CD4-positive, alpha-beta memory T cell (primary cell): ENCODE measurements at regions not wholly inside any gene's neighbourhood (a gene's known extent, or its start where the extent isn't known, plus 50 kb on each side); places are given as distances from the start of the nearest gene placed in this dataset.

Experiments used
- CTCF ChIA-PET: fragments of 350-600 bp; sonication (Branson Sonifier 250); formaldehyde crosslinking; loops from one replicate; lab custom pipeline; 2021; ENCODE audit warnings: inconsistent platforms; ENCODE audit not compliant: partially characterized antibody; lab: Charles Lee
- POLR2A ChIA-PET: fragments of 350-600 bp; sonication (Branson Sonifier 250); formaldehyde crosslinking; loops from one replicate; lab custom pipeline; 2021; ENCODE audit not compliant: partially characterized antibody; lab: Charles Lee
- DNase-seq, 5 donors: peaks; one replicate each; pipeline versions ENCODE4 v3.0.0 to v3.0.0-alpha.2; 2020 to 2022; ENCODE audit warnings: mixed read lengths in 1 of 5
- H3K27ac ChIP-seq: one replicate; pipeline ENCODE4 v1.7.0; 2013; ENCODE audit warnings: low read depth, low read length
- H3K27me3 ChIP-seq: 2 replicates; pipeline ENCODE4 v1.7.0; 2013; ENCODE audit warnings: mild to moderate bottlenecking, low read length, moderate library complexity; ENCODE audit not compliant: insufficient read depth
- H3K36me3 ChIP-seq: 2 replicates; pipeline ENCODE4 v1.7.0; 2013; ENCODE audit warnings: mild to moderate bottlenecking, low read length, moderate library complexity; ENCODE audit not compliant: insufficient read depth
- H3K4me1 ChIP-seq: 2 replicates; pipeline ENCODE4 v1.7.0; 2013; ENCODE audit warnings: mild to moderate bottlenecking, low read length, moderate library complexity; ENCODE audit not compliant: insufficient read depth
- H3K4me3 ChIP-seq, 2 donors: one replicate each; pipeline ENCODE4 v1.7.0; 2013; ENCODE audit warnings: low read length in 2 of 2, mild to moderate bottlenecking in 1 of 2
- H3K9me3 ChIP-seq, 2 donors: one replicate each; pipeline ENCODE4 v1.7.0; 2013; ENCODE audit warnings: low read length in 2 of 2, control low read depth in 1 of 2; ENCODE audit not compliant: control insufficient read depth in 1 of 2
- H3K27ac Mint-ChIP-seq, 7 donors: one replicate each; pipeline ENCODE4 v1.8.0; 2020 to 2021; ENCODE audit warnings: mixed read lengths in 7 of 7, mild to moderate bottlenecking in 6 of 7, inconsistent platforms in 3 of 7, moderate library complexity in 3 of 7
- H3K27me3 Mint-ChIP-seq, 2 donors: one replicate each; pipeline ENCODE4 v1.8.0; 2020 to 2021; ENCODE audit warnings: mixed read lengths in 2 of 2
- H3K36me3 Mint-ChIP-seq, 2 donors: one replicate each; pipeline ENCODE4 v1.8.0; 2020 to 2021; ENCODE audit warnings: mixed read lengths in 2 of 2, inconsistent platforms in 1 of 2, mild to moderate bottlenecking in 1 of 2
- H3K4me1 Mint-ChIP-seq, 4 donors: one replicate each; pipeline ENCODE4 v1.8.0; 2020 to 2021; ENCODE audit warnings: mixed read lengths in 4 of 4, mild to moderate bottlenecking in 1 of 4
- H3K4me3 Mint-ChIP-seq, 8 donors: one replicate each; pipeline ENCODE4 v1.8.0; 2020 to 2021; ENCODE audit warnings: mixed read lengths in 8 of 8, mild to moderate bottlenecking in 7 of 8, moderate library complexity in 6 of 8, inconsistent platforms in 3 of 8
- H3K9me3 Mint-ChIP-seq, 8 donors: one replicate each; pipeline ENCODE4 v1.8.0; 2020 to 2021; ENCODE audit warnings: mixed read lengths in 8 of 8, mild to moderate bottlenecking in 5 of 8, inconsistent platforms in 3 of 8, moderate library complexity in 1 of 8
- intact Hi-C: fragments of 100-400 bp; cut with micrococcal nuclease; formaldehyde crosslinking; loops from one replicate; pipeline ENCODE4 v1.15.1; 2023

- no peaks in the 10 kb centered on the region for H3K27me3 ChIP-seq
- CTCF ChIA-PET: interaction anchor here (1.2 kb wide), 1 partner anchor 181 kb away, joined by 5 read pairs; no protein-coding TSS in a partner anchor
Measured at GRCh38 chr1:183735069-183735860, 69.7 kb upstream of the RGL1 start.

DNA sequence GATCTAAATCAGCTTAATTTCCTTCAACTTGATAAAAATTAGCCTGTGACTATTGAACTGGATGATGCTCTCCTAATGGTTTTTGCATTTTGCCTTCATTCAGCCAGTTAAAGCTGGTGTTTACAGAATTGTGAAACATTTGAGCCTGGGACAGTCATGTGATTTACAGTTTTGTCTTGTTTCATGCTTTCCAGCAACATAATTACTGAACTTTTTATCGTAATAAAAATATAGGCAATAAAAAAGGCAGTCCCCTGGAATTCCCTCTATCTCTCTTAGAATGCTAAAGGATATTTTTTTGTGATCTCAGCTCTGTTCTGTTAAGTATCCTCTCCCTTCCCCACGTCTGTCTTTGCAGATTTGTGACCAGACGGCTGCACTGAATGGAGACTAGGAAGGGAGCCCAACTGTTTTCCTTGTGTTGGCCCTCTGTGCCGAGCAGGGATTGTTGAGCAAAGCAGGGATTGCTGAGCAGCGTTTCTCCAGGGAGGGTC lies 70.3 kb upstream of the RGL1 start:
- H3K27me3 Mint-ChIP-seq: no peaks in the 10 kb centered on the region
- no peak for DNase-seq
- H3K27me3 ChIP-seq: no peaks in the 10 kb centered on the region
- no peaks in the 10 kb centered on the region for H3K4me1 Mint-ChIP-seq
- H3K9me3 ChIP-seq: no peaks in the 10 kb centered on the region
- H3K27ac Mint-ChIP-seq: no peak overlapping the region
- H3K4me3 ChIP-seq: no peak overlapping the region
- CTCF ChIA-PET: interaction anchor here (0.9 kb wide), 1 partner anchor 9 kb away, joined by 3 read pairs; no protein-coding TSS in a partner anchor
- no peaks in the 10 kb centered on the region for H3K36me3 Mint-ChIP-seq
- H3K4me3 Mint-ChIP-seq: no peak overlapping the region
- intact Hi-C loops: no loop called here
- POLR2A ChIA-PET: no interaction called here
- H3K9me3 Mint-ChIP-seq: no peaks in the 10 kb centered on the region
- H3K27ac ChIP-seq: no peak overlapping the region
- no peaks in the 10 kb centered on the region for H3K4me1 ChIP-seq
- no peaks in the 10 kb centered on the region for H3K36me3 ChIP-seq

More at GRCh38 chr1:183735069-183735860, 69.7 kb upstream of the RGL1 start:
- Histone ChIP-seq H3K4me3 (no peak overlapping the region), H3K9me3 (no peaks in the 10 kb centered on the region), H3K27ac (no peak overlapping the region), H3K4me1 (no peaks in the 10 kb centered on the region), H3K36me3 (no peaks in the 10 kb centered on the region)
- H3K27me3 Mint-ChIP-seq: no peaks in the 10 kb centered on the region
- intact Hi-C loops: no loop called here
- H3K4me1 Mint-ChIP-seq: no peaks in the 10 kb centered on the region
- H3K27ac Mint-ChIP-seq: no peak overlapping the region
- POLR2A ChIA-PET: no interaction called here
- no peaks in the 10 kb centered on the region for H3K36me3 Mint-ChIP-seq
- no peak overlapping the region for H3K4me3 Mint-ChIP-seq
- no peak for DNase-seq
- H3K9me3 Mint-ChIP-seq: no peaks in the 10 kb centered on the region

DNA sequence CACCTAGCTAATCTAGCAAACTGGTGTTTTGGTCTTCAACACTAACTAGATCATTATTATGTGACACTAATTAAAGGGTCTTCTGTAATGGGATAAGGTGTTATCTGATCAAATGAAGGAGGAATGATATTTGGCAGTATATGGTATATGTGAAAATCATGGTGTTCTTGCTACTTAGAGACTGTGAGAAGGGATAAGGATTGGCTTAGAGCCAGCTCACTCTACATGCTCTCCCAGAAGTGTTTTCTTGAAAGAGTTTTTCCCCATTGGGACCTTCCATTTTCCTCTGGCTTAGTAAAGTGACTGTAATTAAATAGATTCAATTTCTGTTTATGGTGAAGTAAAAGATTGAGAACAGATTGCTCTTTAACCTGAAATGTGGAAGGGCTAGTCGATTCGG lies 71.2 kb upstream of the RGL1 start:
- Mint-ChIP-seq H3K36me3 (no peaks in the 10 kb centered on the region), H3K4me3 (no peak overlapping the region), H3K9me3 (no peaks in the 10 kb centered on the region), H3K4me1 (no peaks in the 10 kb centered on the region), H3K27me3 (no peaks in the 10 kb centered on the region), H3K27ac (no peak overlapping the region)
- DNase-seq: no peak
- intact Hi-C loops: no loop called here
- Histone ChIP-seq H3K27me3 (no peaks in the 10 kb centered on the region), H3K27ac (no peak overlapping the region), H3K4me3 (no peak overlapping the region), H3K4me1 (no peaks in the 10 kb centered on the region), H3K9me3 (no peaks in the 10 kb centered on the region), H3K36me3 (no peaks in the 10 kb centered on the region)
- POLR2A ChIA-PET: no interaction called here
- CTCF ChIA-PET: interaction anchor here (0.9 to 2.6 kb wide), 2 partner anchors 10 to 182 kb away, joined by 3 to 8 read pairs; no protein-coding TSS in a partner anchor

DNA sequence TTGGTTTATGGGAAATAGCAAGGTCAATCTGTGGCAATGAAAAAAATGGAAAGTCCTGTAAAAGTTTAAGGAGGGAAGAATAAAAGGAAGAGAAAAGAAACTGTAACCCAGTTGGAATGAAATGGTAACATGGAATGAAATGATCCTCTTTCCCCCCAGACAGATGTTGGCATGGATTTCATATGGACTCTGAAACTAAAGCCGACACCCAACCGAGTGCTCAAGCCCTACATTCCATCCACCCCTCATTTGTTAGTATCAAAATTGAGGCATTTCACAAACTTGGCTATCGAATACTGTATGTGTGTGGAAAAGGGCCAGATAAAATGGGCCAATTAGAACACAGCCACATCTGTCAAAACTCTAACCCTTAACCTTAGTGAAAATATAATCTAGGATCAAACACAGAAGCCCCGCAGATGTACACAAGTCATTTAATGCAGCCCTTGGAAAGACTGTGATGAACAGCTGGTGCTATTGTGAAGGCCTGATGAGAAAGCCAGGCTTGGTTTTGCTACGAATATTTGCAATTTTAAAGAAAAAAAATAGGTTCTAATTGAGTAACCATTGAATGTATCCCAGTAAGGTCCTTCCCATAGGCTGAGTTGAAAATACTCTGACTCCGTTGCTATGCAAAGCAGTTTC lies 72.6 kb upstream of the RGL1 start:
- Mint-ChIP-seq H3K27ac (no peak overlapping the region), H3K4me1 (no peaks in the 10 kb centered on the region), H3K4me3 (no peak overlapping the region), H3K36me3 (no peaks in the 10 kb centered on the region), H3K27me3 (no peaks in the 10 kb centered on the region), H3K9me3 (peaks cover 0 to 2% (median 0%) of the 10 kb centered on the region in 8 donors)
- no peaks in the 10 kb centered on the region for H3K9me3 ChIP-seq
- H3K4me3 ChIP-seq: no peak overlapping the region
- CTCF ChIA-PET: interaction anchor here (1.5 to 2.6 kb wide), 2 partner anchors 47 to 183 kb away, joined by 3 to 8 read pairs; no protein-coding TSS in a partner anchor
- H3K27ac ChIP-seq: no peak overlapping the region
- no peaks in the 10 kb centered on the region for H3K36me3 ChIP-seq
- no peaks in the 10 kb centered on the region for H3K4me1 ChIP-seq
- H3K27me3 ChIP-seq: no peaks in the 10 kb centered on the region
- intact Hi-C loops: no loop called here
- POLR2A ChIA-PET: no interaction called here
- DNase-seq: no peak

DNA sequence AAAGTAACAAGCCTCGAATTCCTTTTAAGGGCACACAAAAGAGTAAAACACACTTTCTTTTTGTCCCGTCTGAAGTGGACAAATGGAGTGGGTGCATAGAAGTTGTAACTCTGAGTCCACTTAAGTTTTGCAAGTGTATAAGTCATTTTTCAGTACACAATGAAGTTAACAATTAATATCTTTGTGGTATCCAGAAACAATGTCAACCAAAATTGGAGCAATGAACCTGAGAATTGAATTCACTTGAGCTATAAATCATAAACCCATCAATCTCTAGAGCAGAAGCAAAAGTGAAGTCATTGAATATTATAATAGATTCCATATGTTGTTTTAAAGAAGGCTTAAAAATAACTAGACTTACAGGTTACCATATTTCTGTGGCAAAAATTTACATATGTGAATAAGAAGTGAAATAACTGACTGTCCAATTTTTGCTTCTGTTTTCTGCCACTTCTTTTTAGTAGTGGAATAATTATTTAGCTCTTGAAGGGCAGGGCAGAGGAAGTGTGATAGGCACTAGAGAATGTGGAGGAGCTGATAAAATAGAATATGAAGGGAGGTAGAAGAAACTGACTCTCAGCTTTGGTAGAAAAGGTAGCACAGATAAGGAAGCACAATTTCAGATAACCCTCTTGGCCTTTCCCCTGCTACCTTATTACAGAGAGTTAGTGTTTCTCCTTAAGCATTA lies 73.9 kb upstream of the RGL1 start:
- Mint-ChIP-seq H3K9me3 (peaks cover 0 to 3% (median 0%) of the 10 kb centered on the region in 8 donors), H3K36me3 (no peaks in the 10 kb centered on the region), H3K4me3 (no peak overlapping the region), H3K27me3 (no peaks in the 10 kb centered on the region), H3K27ac (no peak overlapping the region), H3K4me1 (no peaks in the 10 kb centered on the region)
- ChIA-PET CTCF (interaction anchor here (1.0 to 2.6 kb wide), 3 partner anchors 12 to 185 kb away, joined by 3 to 8 read pairs (median 4); no protein-coding TSS in a partner anchor), POLR2A (no interaction called here)
- DNase-seq: no peak
- H3K4me3 ChIP-seq: no peak overlapping the region
- intact Hi-C loops: no loop called here
- H3K27me3 ChIP-seq: no peaks in the 10 kb centered on the region
- no peaks in the 10 kb centered on the region for H3K36me3 ChIP-seq
- no peaks in the 10 kb centered on the region for H3K4me1 ChIP-seq
- no peaks in the 10 kb centered on the region for H3K9me3 ChIP-seq
- H3K27ac ChIP-seq: no peak overlapping the region

- Mint-ChIP-seq H3K27ac (peak overlapping the region in 1 of 7 donors; percentile 2), H3K27me3 (no peaks in the 10 kb centered on the region), H3K36me3 (no peaks in the 10 kb centered on the region), H3K4me3 (no peak overlapping the region), H3K9me3 (peaks cover 0 to 3% (median 0%) of the 10 kb centered on the region in 8 donors), H3K4me1 (no peaks in the 10 kb centered on the region)
- Histone ChIP-seq H3K27ac (no peak overlapping the region), H3K9me3 (no peaks in the 10 kb centered on the region), H3K36me3 (no peaks in the 10 kb centered on the region), H3K4me1 (no peaks in the 10 kb centered on the region), H3K27me3 (no peaks in the 10 kb centered on the region), H3K4me3 (no peak overlapping the region)
- ChIA-PET POLR2A (no interaction called here), CTCF (no interaction called here)
- no peak for DNase-seq
- intact Hi-C loops: no loop called here
Measured at GRCh38 chr1:183730107-183730724, 74.7 kb upstream of the RGL1 start.
